GM21528 (cell line): ENCODE measurements at regions not wholly inside any gene's neighbourhood (a gene's known extent, or its start where the extent isn't known, plus 50 kb on each side); places are given as distances from the start of the nearest gene placed in this dataset.

Source experiments
- ATAC-seq: cut with Tn5 transposase; IDR thresholded peaks from one replicate; pipeline ENCODE4 v1.9.1; 2021; ENCODE audit warnings: mild to moderate bottlenecking, moderate library complexity; ENCODE audit not compliant: unreplicated experiment, low FRiP score

DNA sequence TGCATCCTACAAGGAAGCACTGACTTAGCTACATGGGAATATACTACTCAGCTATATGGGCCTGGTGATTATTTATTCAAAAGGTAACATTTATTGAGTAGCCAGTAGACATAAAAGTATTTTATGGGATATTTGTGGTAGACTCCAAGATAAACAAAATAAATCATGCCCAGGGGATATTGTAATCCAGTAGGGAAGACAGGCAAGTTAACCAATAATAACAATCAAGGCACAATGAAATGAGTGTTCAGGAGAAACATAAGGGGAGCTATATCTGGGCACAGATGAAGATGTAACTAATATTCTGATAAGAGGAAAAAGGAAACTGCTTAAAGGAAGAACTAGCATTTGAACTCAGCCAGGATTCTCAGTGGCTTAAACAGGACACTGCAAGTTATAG is 161.4 kb upstream of the MTNR1B start:
- no peak for ATAC-seq

GRCh38 chr11:92810423-92811064 is 158.9 kb upstream of the MTNR1B start:
- ATAC-seq = no peak

- ATAC-seq = no peak
Observed at GRCh38 chr11:92811341-92811740, 158.1 kb upstream of the MTNR1B start.

DNA sequence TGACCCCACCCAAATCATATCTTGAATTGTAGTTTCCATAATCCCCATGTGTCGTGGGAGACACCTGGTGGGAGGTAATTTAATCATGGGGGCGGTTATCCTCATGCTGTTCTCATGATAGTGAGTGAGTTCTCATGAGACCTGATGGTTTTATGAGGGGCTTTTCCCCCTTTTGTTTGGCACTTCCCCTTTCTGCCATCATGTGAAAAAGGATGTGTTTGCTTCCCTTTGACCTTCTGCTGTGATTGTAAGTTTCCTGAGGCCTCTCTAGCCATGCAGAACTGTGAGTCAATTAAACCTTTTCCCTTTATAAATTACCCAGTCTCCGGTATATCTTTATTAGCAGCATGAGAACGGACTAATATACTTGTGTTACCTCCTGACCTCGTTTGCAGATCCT is 156.6 kb upstream of the MTNR1B start:
- no peak for ATAC-seq

GRCh38 chr11:92819830-92820229 is 149.6 kb upstream of the MTNR1B start:
- no peak for ATAC-seq

GRCh38 chr11:92820860-92821259 is 148.6 kb upstream of the MTNR1B start:
- no peak for ATAC-seq

DNA sequence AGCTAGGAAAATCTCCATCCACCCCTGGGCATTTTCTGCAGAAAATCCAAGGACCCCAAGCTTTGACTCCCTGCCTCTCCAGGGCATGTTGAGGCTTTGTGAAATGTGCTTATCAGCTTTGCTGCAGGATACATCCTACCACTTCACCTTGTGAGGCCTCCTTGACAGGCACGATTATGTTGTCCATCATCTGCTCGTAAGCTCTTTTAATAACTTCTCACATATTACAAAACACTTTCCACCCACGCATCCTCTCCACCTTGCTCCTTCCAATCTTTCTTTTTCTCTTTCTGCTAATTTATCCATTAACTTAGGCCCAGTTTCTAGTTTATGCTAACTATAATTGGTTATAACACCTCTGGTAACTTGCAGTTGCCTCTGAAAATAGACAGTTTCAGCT is 147.0 kb upstream of the MTNR1B start:
- no peak for ATAC-seq

DNA sequence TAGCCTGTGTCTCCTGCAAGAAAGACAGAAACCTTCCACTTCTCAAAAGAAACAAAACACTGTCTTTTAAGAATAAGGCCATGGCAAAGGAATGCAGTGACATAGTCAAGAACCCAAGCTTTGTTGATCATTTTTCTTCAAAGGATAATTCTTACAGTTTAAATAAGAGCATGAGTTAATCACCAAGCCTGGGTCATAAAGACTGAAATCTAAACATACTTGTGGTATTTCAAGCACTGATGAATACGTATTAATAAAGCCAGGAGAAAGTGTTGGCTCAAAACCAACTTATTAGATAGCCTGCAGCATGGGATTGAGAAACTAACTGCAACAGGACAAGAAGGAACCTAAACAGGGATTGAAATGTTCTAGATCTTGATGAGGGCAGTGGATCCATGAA is 143.3 kb upstream of the MTNR1B start:
- ATAC-seq = no peak

- no peak for ATAC-seq
Observed at GRCh38 chr11:92826603-92827002, 142.8 kb upstream of the MTNR1B start.

DNA sequence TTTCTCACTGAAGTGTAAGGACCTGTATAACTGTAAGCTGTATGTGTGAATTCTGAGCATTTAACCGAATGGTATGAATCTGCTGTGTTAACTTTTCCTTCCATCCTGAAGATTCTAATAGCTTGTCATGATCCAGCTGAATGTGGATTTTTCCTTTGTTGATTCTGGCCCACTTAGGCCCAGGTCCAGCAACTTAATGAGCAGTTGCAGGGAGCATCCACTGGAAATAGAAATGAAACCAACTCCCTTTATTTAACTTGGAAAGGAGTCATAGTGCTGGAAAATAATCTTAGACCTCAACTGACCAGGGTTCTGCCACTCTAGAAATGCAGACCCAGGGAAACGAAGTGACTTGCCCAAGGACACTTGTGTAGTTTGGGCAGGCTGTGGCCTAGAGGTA is 142.3 kb upstream of the MTNR1B start:
- ATAC-seq = no peak

DNA sequence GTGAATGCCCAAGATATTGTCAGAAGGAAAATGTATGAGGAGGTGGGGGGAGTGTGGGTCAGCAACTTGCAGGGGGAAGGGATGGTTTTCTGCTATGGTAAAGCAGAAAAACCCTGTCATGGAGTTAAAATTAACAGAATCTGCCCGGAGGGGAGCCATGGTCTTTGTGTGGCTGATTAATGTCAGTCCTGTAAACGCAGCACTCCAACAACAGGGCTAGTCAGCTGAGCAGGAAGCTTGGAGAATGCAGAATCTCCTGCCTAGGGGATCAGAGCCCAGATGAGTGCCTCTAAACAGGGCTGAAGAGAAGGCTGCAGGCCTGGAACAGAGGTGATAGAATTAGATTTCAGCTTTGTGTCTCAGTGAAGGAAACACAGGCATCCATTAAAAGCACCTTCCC is 140.9 kb upstream of the MTNR1B start:
- no peak for ATAC-seq

GRCh38 chr11:92829121-92829520 is 140.3 kb upstream of the MTNR1B start:
- no peak for ATAC-seq

DNA sequence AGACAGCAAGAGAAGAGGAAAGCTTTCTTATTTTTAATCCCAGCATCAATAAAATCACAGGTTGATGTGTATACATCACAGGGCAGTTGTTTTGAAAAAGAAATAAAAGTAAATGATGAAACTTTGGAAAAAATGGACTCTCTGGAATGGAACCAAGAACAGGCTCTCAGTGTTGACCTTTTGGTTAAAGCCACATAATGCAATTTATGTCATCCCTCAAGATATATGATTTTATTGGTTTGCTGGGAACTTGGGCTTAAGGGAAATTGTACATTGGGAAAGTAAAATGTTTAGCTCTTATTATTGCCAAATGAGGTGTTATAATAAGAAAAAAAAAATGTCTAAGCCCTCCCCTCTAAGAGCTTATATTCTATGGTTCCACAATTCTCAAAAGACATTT is 139.8 kb upstream of the MTNR1B start:
- ATAC-seq = no peak

DNA sequence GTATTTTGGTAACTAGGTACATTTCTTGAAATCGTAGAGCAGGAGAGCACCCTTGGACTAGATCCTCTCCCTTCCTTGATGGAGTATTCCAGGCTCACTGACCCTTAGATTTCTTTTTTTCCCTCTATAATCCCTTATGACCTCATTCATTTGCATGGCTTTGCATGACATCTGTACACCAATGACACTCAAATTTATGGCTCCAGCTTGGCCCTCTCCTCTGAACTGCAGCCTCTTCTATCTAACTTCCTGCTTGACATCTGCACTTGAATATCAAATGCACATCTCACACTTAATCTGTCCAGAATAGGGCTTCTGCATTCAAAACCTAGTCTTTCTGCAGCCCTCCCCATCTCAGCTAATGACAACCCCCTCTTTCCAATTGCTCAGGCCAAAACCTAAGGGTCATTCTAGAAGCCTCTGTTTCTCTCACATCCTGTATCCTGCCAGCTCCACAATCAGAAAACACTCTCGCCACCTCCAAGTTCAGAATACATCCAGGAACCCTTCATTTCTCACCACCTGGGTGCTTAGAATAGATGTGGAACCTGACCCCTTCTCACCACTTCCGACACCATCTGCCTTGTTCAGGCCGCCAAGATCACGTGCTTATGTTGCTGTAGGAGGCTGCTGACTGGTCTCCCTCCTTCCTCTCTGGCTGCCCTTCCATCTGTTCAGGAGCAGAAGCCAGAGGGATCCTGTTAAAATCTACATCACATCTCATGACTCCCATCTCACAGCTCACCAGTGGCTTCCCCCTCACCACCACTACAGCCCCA is 138.9 kb upstream of the MTNR1B start:
- ATAC-seq = peak; percentile 72

GRCh38 chr11:92834296-92835020 is 135.0 kb upstream of the MTNR1B start:
- ATAC-seq = no peak

GRCh38 chr11:92837595-92837994 is 131.9 kb upstream of the MTNR1B start:
- no peak for ATAC-seq

- no peak for ATAC-seq
Observed at GRCh38 chr11:92838759-92839310, 130.6 kb upstream of the MTNR1B start.

DNA sequence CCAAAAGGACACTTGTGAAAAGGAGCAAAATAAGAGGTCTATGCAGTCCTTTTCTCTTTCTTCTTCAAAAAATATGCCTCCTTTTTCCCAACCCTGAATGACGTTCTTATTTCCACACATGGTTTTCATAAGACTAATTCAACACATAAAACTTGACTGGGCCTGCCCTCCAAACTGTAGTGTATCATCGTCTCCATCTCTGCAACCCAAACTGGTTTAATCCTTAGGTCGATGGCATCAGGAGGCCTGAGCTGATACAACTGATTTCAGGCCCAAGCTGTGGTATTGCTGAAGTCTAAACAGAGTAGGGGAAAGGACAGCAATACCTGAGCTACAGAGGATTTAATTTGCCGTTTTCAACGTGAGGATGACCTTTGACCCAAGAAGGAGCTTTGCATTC is 130.0 kb upstream of the MTNR1B start:
- ATAC-seq = no peak

- ATAC-seq = no peak
Observed at GRCh38 chr11:92841719-92842118, 127.7 kb upstream of the MTNR1B start.

GRCh38 chr11:92843455-92843854 is 126.0 kb upstream of the MTNR1B start:
- no peak for ATAC-seq

DNA sequence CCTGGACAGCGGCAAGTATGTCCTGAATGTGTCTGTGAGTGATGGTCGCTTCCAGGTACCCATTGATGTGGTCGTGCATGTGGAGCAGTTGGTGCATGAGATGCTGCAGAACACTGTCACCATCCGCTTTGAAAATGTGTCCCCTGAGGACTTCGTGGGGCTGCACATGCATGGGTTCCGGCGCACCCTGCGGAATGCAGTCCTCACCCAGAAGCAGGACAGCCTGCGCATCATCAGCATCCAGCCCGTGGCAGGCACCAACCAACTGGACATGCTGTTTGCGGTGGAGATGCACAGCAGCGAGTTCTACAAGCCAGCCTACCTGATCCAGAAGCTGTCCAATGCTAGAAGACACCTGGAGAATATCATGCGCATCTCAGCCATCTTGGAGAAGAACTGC is 125.3 kb upstream of the MTNR1B start:
- no peak for ATAC-seq
